ENCODE measurements at regions not wholly inside any gene's neighbourhood (a gene's known extent, or its start where the extent isn't known, plus 50 kb on each side); places are given as distances from the start of the nearest gene placed in this dataset.

- H3K27ac Mint-ChIP-seq: no peak overlapping the region
- no peaks in the 10 kb centered on the region for H3K9me3 Mint-ChIP-seq (ENCODE audit: low read depth)
- DNase-seq (ENCODE audit: low spot score, unreplicated experiment): no peak
These were observed 82.1 kb downstream of the AVPR1A start for GRCh38 chr12:63068857-63069442.

GRCh38 chr12:63066782-63067181 is 84.2 kb downstream of the AVPR1A start:
- no peaks in the 10 kb centered on the region for H3K36me3 Mint-ChIP-seq (ENCODE audit: insufficient read depth)
- H3K27me3 Mint-ChIP-seq: no peaks in the 10 kb centered on the region
- no peak for TF ChIP-seq CTCF (IDR thresholded peaks at IDR 0.05; ENCODE audit: unreplicated experiment)
- H3K27ac Mint-ChIP-seq: peak overlapping the region; percentile 21
- H3K9me3 Mint-ChIP-seq (ENCODE audit: low read depth): no peaks in the 10 kb centered on the region
- no peak overlapping the region for H3K4me3 Mint-ChIP-seq (ENCODE audit: low read depth)
- H3K4me1 Mint-ChIP-seq (ENCODE audit: low read depth): peaks cover 9% of the 10 kb centered on the region
- DNase-seq (ENCODE audit: low spot score, unreplicated experiment): no peak

More at GRCh38 chr12:63068857-63069442, 82.1 kb downstream of the AVPR1A start:
- Mint-ChIP-seq H3K4me3 (ENCODE audit: low read depth) (no peak overlapping the region), H3K4me1 (ENCODE audit: low read depth) (peaks cover 7% of the 10 kb centered on the region), H3K36me3 (ENCODE audit: insufficient read depth) (no peaks in the 10 kb centered on the region), H3K27me3 (no peaks in the 10 kb centered on the region)
- peak; percentile 74 for TF ChIP-seq CTCF (IDR thresholded peaks at IDR 0.05; ENCODE audit: unreplicated experiment)

GRCh38 chr12:63066136-63066535 is 84.9 kb downstream of the AVPR1A start:
- no peak for DNase-seq (ENCODE audit: low spot score, unreplicated experiment)
- Mint-ChIP-seq H3K27ac (no peak overlapping the region), H3K36me3 (ENCODE audit: insufficient read depth) (no peaks in the 10 kb centered on the region), H3K4me3 (ENCODE audit: low read depth) (no peak overlapping the region), H3K9me3 (ENCODE audit: low read depth) (no peaks in the 10 kb centered on the region), H3K27me3 (no peaks in the 10 kb centered on the region), H3K4me1 (ENCODE audit: low read depth) (peaks cover 9% of the 10 kb centered on the region)
- TF ChIP-seq CTCF (IDR thresholded peaks at IDR 0.05; ENCODE audit: unreplicated experiment): no peak

GRCh38 chr12:63064080-63064479 is 86.9 kb downstream of the AVPR1A start:
- H3K27me3 Mint-ChIP-seq: no peaks in the 10 kb centered on the region
- TF ChIP-seq CTCF (IDR thresholded peaks at IDR 0.05; ENCODE audit: unreplicated experiment): no peak
- H3K36me3 Mint-ChIP-seq (ENCODE audit: insufficient read depth): no peaks in the 10 kb centered on the region
- H3K9me3 Mint-ChIP-seq (ENCODE audit: low read depth): no peaks in the 10 kb centered on the region
- H3K27ac Mint-ChIP-seq: no peak overlapping the region
- DNase-seq (ENCODE audit: low spot score, unreplicated experiment): no peak
- peaks cover 9% of the 10 kb centered on the region for H3K4me1 Mint-ChIP-seq (ENCODE audit: low read depth)
- H3K4me3 Mint-ChIP-seq (ENCODE audit: low read depth): no peak overlapping the region

- Mint-ChIP-seq H3K27me3 (no peaks in the 10 kb centered on the region), H3K4me1 (ENCODE audit: low read depth) (no peaks in the 10 kb centered on the region), H3K4me3 (ENCODE audit: low read depth) (no peak overlapping the region), H3K36me3 (ENCODE audit: insufficient read depth) (no peaks in the 10 kb centered on the region), H3K9me3 (ENCODE audit: low read depth) (no peaks in the 10 kb centered on the region), H3K27ac (no peak overlapping the region)
- TF ChIP-seq CTCF (IDR thresholded peaks at IDR 0.05; ENCODE audit: unreplicated experiment): no peak
- no peak for DNase-seq (ENCODE audit: low spot score, unreplicated experiment)
These were observed 94.4 kb downstream of the AVPR1A start for GRCh38 chr12:63056649-63057048.

Measured in progenitor cell of endocrine pancreas (in vitro differentiated cells).